Coronary artery (tissue), 2 donors: ENCODE measurements at regions not wholly inside any gene's neighbourhood (a gene's known extent, or its start where the extent isn't known, plus 50 kb on each side); places are given as distances from the start of the nearest gene placed in this dataset.

Source experiments
- DNase-seq: peaks from one replicate; pipeline ENCODE4 v3.0.0-alpha.2; 2017; ENCODE audit warnings: low spot score
- H3K27ac ChIP-seq, 2 donors: fragments of 200-600 bp; sonication (generic); one replicate each; pipeline ENCODE4 v1.5.1; 2016 to 2019
- H3K4me3 ChIP-seq: fragments of 200-600 bp; sonication (generic); 2 replicates; pipeline ENCODE4 v1.5.1; 2016; ENCODE audit warnings: mild to moderate bottlenecking, moderate library complexity
- CTCF ChIP-seq: fragments of 200-600 bp; sonication (generic); IDR thresholded peaks from one replicate; pipeline ENCODE4 v1.5.1; 2019; ENCODE audit warnings: antibody characterized with exemption

- peak overlapping the region; percentile 6 for H3K4me3 ChIP-seq
- DNase-seq: no peak
- no peak for TF ChIP-seq CTCF
- peak overlapping the region; percentile 45 to 93 for H3K27ac ChIP-seq
Measured at GRCh38 chr3:16059081-16059537, 115.4 kb upstream of the GALNT15 start.

- Histone ChIP-seq H3K4me3 (peak overlapping the region; percentile 6), H3K27ac (peak overlapping the region; percentile 45 to 93)
- TF ChIP-seq CTCF: no peak
- DNase-seq: no peak
Measured at GRCh38 chr3:16059711-16060357, 114.6 kb upstream of the GALNT15 start.

GRCh38 chr3:16060358-16060852 lies 114.1 kb upstream of the GALNT15 start:
- no peak for TF ChIP-seq CTCF
- H3K27ac ChIP-seq: peak overlapping the region in 1 of 2 donors; percentile 85
- H3K4me3 ChIP-seq: no peak overlapping the region
- peak; percentile 81 for DNase-seq

GRCh38 chr3:16060945-16061344 lies 113.5 kb upstream of the GALNT15 start:
- Histone ChIP-seq H3K27ac (peak overlapping the region in 1 of 2 donors; percentile 85), H3K4me3 (no peak overlapping the region)
- DNase-seq: no peak
- TF ChIP-seq CTCF: no peak

GRCh38 chr3:16061491-16061890 lies 113.0 kb upstream of the GALNT15 start:
- H3K4me3 ChIP-seq: no peak overlapping the region
- TF ChIP-seq CTCF: no peak
- H3K27ac ChIP-seq: peak overlapping the region; percentile 7 to 85
- DNase-seq: no peak

GRCh38 chr3:16063603-16064002 lies 110.9 kb upstream of the GALNT15 start:
- no peak for TF ChIP-seq CTCF
- H3K27ac ChIP-seq: peak overlapping the region; percentile 13 to 72
- no peak for DNase-seq
- no peak overlapping the region for H3K4me3 ChIP-seq
